SIG-M5 treated with dmso at 0.1 percent for 504 hours (cell line): ENCODE measurements at regions not wholly inside any gene's neighbourhood (a gene's known extent, or its start where the extent isn't known, plus 50 kb on each side); places are given as distances from the start of the nearest gene placed in this dataset.

ENCODE experiments used
- DNase-seq: peaks from one replicate; lab custom pipeline; 2025; ENCODE audit not compliant: unreplicated experiment; lab: John Stamatoyannopoulos, UW

- DNase-seq: no peak
These were observed 106.3 kb upstream of the CRHR1 start for GRCh38 chr17:45677770-45678169.

DNA sequence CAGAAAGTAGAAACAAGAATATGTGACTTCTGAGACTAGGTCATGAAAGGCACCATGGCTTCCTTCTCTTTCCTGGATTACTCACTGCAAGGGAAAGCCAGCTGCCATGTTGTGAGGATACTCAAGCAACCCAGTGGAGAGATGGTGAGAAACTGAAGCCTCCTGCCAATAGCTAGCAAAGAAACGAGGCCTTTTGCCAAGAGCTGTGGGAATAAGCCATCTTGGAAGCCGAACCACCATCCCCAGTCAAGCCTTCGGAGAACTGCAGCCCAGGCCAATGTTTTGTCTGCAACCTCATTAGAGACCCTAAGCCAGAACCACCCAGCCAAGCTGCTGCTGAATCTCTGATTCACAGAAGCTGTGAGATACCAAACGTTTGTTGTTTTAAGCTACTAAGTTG lies 104.7 kb upstream of the CRHR1 start:
- no peak for DNase-seq

- DNase-seq: no peak
These were observed 103.8 kb upstream of the CRHR1 start for GRCh38 chr17:45680360-45680759.

DNA sequence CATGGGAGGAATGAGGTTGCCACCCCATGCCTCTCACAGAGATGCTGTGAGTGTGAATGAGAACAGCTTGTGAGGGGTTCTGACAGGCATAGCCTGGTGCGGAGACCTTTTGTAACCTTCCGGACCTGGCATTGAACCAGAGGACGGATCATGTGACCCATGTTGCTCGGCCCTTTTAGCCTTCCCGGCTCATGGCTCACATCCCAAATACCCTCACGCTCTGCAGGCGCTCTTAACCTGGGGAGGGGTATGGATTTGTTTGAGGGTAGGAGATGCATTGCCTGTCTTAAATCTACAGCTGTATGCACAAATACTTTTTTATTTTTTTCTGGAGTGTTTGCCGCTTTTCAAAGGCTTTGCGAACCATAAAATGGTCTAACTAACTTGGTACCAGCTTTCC lies 102.4 kb upstream of the CRHR1 start:
- no peak for DNase-seq

- DNase-seq: no peak
These were observed 97.9 kb upstream of the CRHR1 start for GRCh38 chr17:45686250-45686649.

DNA sequence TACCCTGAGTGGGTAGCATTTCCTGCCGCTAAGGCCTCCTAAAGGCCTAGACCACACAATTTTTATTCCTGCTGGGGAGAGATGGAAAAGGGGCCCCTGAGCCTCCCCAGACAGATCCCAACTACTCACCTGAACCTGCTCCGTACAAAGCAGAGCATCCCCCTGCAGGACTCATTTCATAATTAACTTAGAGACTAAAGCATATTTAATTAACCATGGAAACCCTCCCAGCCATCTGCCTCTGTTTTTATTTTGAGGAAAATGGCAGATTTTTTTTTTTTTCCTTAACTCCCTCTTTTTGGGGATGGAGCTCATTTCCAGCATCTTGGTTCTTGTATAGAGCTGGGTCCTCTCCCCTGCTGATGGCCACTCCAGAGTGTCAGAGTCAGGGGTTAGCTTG lies 96.5 kb upstream of the CRHR1 start:
- DNase-seq: no peak

DNA sequence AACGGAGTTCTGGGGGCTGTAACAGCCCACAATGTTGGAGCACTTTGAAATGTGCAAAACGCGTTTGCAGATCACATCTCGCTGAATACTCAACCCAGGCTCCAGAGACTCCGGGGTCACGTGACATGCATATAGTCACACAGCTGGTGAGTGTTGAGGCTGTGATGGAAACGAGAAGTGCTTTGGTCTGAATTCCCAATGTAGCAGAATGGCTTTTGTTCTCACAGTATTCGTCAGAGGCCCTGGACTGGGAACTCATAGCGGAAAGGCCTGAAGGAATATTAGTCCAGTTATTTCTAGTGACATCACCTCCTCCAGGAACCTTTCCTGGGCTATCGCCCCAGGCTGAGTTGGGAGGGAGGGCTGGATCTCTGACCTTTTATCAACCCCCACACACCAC lies 95.8 kb upstream of the CRHR1 start:
- no peak for DNase-seq

GRCh38 chr17:45688820-45689219 lies 95.3 kb upstream of the CRHR1 start:
- no peak for DNase-seq

- DNase-seq: no peak
These were observed 94.7 kb upstream of the CRHR1 start for GRCh38 chr17:45689451-45689850.

DNA sequence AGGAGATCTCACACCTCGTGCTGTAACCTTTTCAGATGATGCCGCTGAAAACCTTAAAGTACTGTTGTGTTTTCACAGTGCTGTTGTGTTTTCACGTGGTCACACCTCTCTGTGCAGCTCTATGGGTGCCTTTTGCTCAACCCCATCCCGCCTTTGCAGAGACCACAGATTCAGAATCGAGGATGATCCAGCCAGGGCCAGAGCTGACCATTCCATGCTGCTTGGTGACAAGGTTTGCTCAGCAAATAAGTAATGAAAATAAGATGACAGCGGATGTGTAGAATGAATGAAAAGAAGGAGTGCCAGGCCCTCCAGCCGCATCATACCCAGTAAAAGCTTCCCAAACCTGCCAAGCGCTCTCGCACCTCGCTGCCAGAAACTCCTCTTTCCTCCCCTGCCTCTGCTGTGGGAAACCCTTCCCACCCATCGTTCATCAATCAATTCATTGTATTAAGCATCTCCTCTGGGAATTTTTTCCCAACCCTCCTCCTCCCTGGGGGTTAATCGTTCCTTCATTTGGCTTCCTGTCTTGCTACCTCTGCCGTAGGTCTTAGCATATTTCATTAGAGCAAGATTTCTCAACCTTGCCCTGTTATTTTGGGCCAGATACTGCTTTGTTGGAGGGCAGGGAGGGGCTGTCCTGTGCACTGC lies 93.4 kb upstream of the CRHR1 start:
- no peak for DNase-seq

DNA sequence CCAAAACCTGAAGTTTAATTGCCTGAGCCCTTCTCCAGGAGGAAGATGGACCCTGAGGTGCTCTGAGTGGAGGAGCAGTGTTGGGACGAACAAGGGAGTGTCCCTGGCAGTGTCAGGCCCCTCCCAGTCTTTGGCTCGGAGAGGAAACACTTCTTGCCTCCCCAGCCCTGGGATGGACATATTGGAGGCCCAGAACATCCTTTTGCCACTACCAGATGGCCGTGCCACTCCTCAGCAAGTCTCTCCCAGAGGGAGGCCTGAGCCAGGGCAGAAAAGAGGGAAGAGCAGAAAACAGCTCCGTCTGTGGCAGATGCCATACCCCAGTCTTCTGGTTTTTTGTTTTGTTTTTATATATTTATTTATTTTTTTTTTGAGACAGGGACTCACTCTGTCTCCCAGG lies 91.5 kb upstream of the CRHR1 start:
- no peak for DNase-seq

GRCh38 chr17:45693792-45694191 lies 90.3 kb upstream of the CRHR1 start:
- DNase-seq: no peak

- DNase-seq: no peak
These were observed 87.7 kb upstream of the CRHR1 start for GRCh38 chr17:45696442-45696841.

GRCh38 chr17:45697076-45697475 lies 87.0 kb upstream of the CRHR1 start:
- no peak for DNase-seq

- DNase-seq: no peak
These were observed 83.7 kb upstream of the CRHR1 start for GRCh38 chr17:45700171-45701090.

- no peak for DNase-seq
These were observed 81.4 kb upstream of the CRHR1 start for GRCh38 chr17:45702666-45703266.

DNA sequence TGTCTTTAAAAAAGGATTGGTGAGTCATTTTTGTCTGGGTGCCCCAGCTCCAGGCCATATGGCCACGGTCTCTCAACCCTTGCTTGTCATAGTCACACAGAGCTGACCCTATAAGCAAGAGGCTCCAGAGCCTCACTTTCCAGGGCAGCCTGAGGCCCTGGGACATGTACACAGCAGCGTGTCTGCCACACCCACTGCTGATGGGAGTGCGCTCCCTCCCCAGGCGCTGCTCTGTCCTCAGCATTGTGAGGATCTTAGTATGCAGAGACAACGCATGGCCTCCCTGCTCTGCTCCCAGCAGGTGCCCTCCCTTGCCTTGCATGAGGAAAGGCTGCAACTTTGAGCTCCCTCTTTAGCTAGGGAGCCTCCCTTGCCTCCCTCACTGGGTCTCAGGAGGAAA lies 80.8 kb upstream of the CRHR1 start:
- no peak for DNase-seq

GRCh38 chr17:45703806-45704205 lies 80.3 kb upstream of the CRHR1 start:
- DNase-seq: no peak

GRCh38 chr17:45704251-45704650 lies 79.9 kb upstream of the CRHR1 start:
- no peak for DNase-seq

DNA sequence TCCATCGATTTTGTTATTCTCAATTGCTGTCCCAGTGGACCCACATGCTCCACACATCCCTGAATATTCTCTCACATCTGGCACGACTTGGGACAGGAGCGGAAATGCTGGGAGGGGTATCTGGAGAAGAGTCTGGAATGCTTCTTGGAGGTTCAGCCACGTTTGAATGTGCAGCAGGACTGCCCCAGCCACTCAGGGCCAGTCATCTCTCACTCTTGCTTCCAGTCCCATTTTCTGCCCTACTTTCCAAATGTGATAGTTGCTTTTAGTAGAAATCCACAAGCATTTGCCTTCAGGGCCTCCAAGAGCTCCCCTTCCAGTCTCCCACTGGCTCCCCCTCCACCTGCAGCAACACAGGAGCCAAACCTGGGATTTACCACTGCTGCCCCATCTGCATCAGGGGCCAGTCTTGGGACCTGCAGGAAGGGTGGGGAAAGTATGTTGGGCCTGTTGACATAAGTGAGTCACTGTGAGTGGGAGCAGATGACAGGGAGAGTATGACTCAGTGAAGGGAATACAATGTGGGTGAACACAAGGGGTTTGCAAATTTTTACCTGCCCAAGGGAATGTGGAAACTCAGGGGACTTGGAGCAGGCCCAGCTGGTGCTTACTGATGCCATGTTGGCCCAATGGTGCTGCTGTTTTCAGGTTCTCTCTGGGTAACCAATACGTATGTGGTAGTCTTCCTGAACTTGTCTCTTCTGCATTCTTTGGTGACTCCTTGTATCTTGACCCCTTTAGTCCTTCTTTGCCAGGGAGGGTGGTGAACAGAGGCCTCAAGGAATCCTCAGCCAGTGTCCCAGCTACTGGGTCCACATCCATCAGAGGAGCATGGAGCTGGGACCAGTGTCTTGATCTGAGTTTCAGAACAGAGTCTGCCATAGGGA lies 78.8 kb upstream of the CRHR1 start:
- DNase-seq: peak; percentile 25

- DNase-seq: no peak
These were observed 78.1 kb upstream of the CRHR1 start for GRCh38 chr17:45706033-45706432.
